Right lobe of liver (tissue), 6 donors: ENCODE measurements at regions not wholly inside any gene's neighbourhood (a gene's known extent, or its start where the extent isn't known, plus 50 kb on each side); places are given as distances from the start of the nearest gene placed in this dataset.

ENCODE experiments used
- ATAC-seq, 4 donors: fragments of 200-7000 bp; cut with Tn5 transposase; one replicate each; pipeline ENCODE4 v1.9.1; 2020; ENCODE audit warnings: mild to moderate bottlenecking in 4 of 4, moderate library complexity in 4 of 4
- DNase-seq, 3 donors: peaks; one replicate each; pipeline ENCODE4 v3.0.0-alpha.2; 2020
- H3K27ac ChIP-seq, 3 donors: fragments of 200-600 bp; one replicate each; pipeline ENCODE4 v1.8.0; 2022
- H3K27me3 ChIP-seq, 2 donors: fragments of 200-600 bp; one replicate each; pipeline ENCODE4 v1.8.0; 2022
- H3K36me3 ChIP-seq, 4 donors: fragments of 200-600 bp; sonication (generic) in 1 of 4; one replicate each; pipeline versions ENCODE4 v1.5.1 to v1.8.0; 2017 to 2022; ENCODE audit warnings: control low read depth in 1 of 4
- H3K4me1 ChIP-seq, 4 donors: fragments of 200-600 bp; sonication (generic) in 1 of 4; one replicate each; pipeline versions ENCODE4 v1.5.1 to v1.8.0; 2017 to 2022; ENCODE audit warnings: control low read depth in 1 of 4
- H3K4me3 ChIP-seq, 3 donors: fragments of 200-600 bp; one replicate each; pipeline ENCODE4 v1.8.0; 2022
- H3K9me3 ChIP-seq, 4 donors: fragments of 200-600 bp; sonication (generic) in 1 of 4; one replicate each; pipeline versions ENCODE4 v1.5.1 to v1.8.0; 2017 to 2022; ENCODE audit warnings: control low read depth in 1 of 4
- POLR2A ChIP-seq: fragments of 450-650 bp; IDR thresholded peaks from one replicate; pipeline ENCODE4 v1.6.1; 2017; ENCODE audit warnings: antibody characterized with exemption, mild to moderate bottlenecking
- WGBS: methylation state at CpG from one replicate; pipeline ENCODE4 v1.1.6; 2018; ENCODE audit warnings: low coverage, low lambda C conversion rate; ENCODE audit not compliant: insufficient coverage; ENCODE audit errors: missing lambda C conversion rate; 5-methylcytosine and 5-hydroxymethylcytosine counted together
- intact Hi-C, 2 donors: fragments of 100-400 bp; cut with DNase I; formaldehyde crosslinking; loops; one replicate each; pipeline versions ENCODE4 v1.11.2 to v1.14.1; 2022
- TF ChIP-seq, protein P1 (sequence below), 4 donors: fragments of 200-600 bp in 3 of 4; fragments of 450-650 bp in 1 of 4; IDR thresholded peaks; one replicate each; pipeline versions ENCODE4 v1.5.1 to v1.8.0; 2016 to 2022; ENCODE audit warnings: antibody characterized with exemption in 4 of 4, mild to moderate bottlenecking in 2 of 4
- donor health status: DM: no; HTN: yes; CAD: no.
- donor health status: DM: no; HTN: no; CAD: no.
- donor health status: DM: no; HTN: no; CAD: no.
- donor health status: DM: no; HTN: yes; CAD: no.
- donor health status: DM: no; HTN: yes; CAD: no.

- Histone ChIP-seq H3K4me3 (no peak overlapping the region), H3K36me3 (no peaks in the 10 kb centered on the region), H3K27ac (no peak overlapping the region), H3K27me3 (no peaks in the 10 kb centered on the region), H3K4me1 (no peaks in the 10 kb centered on the region), H3K9me3 (peaks cover 0 to 6% (median 0%) of the 10 kb centered on the region in 4 donors)
- intact Hi-C loops = no loop called here
- ATAC-seq = no peak
- no peak for DNase-seq
- TF ChIP-seq, protein P1, sequence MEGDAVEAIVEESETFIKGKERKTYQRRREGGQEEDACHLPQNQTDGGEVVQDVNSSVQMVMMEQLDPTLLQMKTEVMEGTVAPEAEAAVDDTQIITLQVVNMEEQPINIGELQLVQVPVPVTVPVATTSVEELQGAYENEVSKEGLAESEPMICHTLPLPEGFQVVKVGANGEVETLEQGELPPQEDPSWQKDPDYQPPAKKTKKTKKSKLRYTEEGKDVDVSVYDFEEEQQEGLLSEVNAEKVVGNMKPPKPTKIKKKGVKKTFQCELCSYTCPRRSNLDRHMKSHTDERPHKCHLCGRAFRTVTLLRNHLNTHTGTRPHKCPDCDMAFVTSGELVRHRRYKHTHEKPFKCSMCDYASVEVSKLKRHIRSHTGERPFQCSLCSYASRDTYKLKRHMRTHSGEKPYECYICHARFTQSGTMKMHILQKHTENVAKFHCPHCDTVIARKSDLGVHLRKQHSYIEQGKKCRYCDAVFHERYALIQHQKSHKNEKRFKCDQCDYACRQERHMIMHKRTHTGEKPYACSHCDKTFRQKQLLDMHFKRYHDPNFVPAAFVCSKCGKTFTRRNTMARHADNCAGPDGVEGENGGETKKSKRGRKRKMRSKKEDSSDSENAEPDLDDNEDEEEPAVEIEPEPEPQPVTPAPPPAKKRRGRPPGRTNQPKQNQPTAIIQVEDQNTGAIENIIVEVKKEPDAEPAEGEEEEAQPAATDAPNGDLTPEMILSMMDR (IDR thresholded peaks at IDR 0.05) = no peak
- no peak for TF ChIP-seq POLR2A
- 79% methylated on average over 1 of the region's 1 CpG for WGBS
Observed at GRCh38 chr5:73346878-73347408, 101.6 kb downstream of the FOXD1 start.

DNA sequence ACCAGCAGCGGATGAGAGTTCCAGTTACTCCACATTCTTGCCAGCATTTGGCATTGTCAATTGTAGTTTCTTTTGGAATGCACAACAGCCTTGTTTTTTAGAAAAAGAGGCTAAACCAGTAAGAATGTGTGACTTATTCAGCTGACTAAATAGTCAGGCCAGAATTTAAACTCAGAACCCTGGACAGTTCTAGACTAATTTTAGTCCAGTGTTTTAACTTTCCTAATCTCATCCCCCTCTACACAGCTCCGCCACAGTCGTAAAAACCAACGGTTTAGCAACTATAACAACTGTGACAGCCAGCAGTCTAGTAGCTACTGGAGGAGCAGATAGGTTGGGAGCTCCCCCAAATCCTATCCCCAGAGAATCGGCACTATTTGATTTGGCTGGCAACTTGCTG lies 103.7 kb downstream of the FOXD1 start:
- Histone ChIP-seq H3K27me3 (no peaks in the 10 kb centered on the region), H3K4me3 (no peak overlapping the region), H3K9me3 (peaks cover 0 to 6% (median 0%) of the 10 kb centered on the region in 4 donors), H3K36me3 (no peaks in the 10 kb centered on the region), H3K27ac (no peak overlapping the region), H3K4me1 (no peaks in the 10 kb centered on the region)
- TF ChIP-seq, protein P1 (IDR thresholded peaks at IDR 0.05) = no peak
- no peak for TF ChIP-seq POLR2A
- ATAC-seq (no peak), DNase-seq (no peak)
- intact Hi-C loops = no loop called here
- WGBS = 62% methylated on average over 5 of the region's 5 CpGs

DNA sequence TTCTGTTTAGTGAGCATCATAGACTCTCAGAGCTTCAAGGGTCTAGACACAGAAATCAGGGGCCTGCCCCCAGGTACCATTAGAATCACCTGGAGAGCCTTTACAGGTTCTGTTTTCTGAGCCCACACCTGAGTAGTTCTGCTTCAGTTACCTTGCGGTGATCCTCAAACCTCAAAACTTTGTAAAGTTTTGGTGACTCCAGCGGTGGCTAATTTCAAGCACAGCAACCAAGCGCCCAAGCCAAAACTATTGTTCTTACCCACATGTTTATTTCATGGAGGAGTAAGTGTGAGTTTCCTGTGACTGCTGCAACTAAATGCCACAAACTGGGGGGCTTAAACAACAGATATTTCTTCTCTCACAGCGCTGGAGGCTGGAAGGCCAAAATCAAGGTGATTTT lies 108.9 kb downstream of the FOXD1 start:
- DNase-seq = no peak
- Histone ChIP-seq H3K27ac (no peak overlapping the region), H3K27me3 (peaks cover 0 to 6% of the 10 kb centered on the region in 2 donors), H3K4me1 (no peaks in the 10 kb centered on the region), H3K9me3 (no peaks in the 10 kb centered on the region), H3K4me3 (no peak overlapping the region), H3K36me3 (no peaks in the 10 kb centered on the region)
- intact Hi-C loops = no loop called here
- 63% methylated on average over 2 of the region's 4 CpGs for WGBS
- no peak for ATAC-seq
- no peak for TF ChIP-seq POLR2A
- TF ChIP-seq, protein P1 (IDR thresholded peaks at IDR 0.05) = no peak

GRCh38 chr5:73339051-73339575 lies 109.5 kb downstream of the FOXD1 start:
- Histone ChIP-seq H3K27ac (no peak overlapping the region), H3K27me3 (peaks cover 0 to 6% of the 10 kb centered on the region in 2 donors), H3K4me1 (no peaks in the 10 kb centered on the region), H3K4me3 (no peak overlapping the region), H3K36me3 (no peaks in the 10 kb centered on the region), H3K9me3 (no peaks in the 10 kb centered on the region)
- TF ChIP-seq POLR2A = no peak
- TF ChIP-seq, protein P1 (IDR thresholded peaks at IDR 0.05) = no peak
- DNase-seq (no peak), ATAC-seq (no peak)
- WGBS = 21% methylated on average over 3 of the region's 15 CpGs
- intact Hi-C loops = no loop called here
